ENCODE measurements at regions not wholly inside any gene's neighbourhood (a gene's known extent, or its start where the extent isn't known, plus 50 kb on each side); places are given as distances from the start of the nearest gene placed in this dataset.

DNA sequence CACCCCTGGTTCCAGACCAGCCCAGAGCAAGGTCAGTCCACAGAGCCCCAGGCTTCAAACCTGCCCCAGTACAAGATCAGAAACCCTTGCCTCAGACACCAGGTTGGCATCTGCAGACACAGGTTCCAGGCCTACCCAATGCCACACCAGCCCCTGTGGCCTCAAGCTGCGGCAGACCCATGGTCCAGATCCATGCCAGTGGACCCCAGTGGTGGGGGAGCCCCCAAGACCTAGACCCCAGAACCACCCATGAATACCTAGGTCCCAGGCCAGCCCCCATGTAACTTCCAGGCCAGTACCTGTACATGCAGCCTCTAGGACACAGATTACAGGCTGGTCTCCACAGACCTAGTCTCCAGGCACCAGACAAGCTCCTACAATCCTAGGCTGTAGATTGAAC is 1019.3 kb downstream of the JRKL start:
- intact Hi-C loops (cut with DNase I; ENCODE audit: low total_unique reads) = no loop called here
- no peak for DNase-seq (ENCODE audit: low spot score in 2 of 2)

DNA sequence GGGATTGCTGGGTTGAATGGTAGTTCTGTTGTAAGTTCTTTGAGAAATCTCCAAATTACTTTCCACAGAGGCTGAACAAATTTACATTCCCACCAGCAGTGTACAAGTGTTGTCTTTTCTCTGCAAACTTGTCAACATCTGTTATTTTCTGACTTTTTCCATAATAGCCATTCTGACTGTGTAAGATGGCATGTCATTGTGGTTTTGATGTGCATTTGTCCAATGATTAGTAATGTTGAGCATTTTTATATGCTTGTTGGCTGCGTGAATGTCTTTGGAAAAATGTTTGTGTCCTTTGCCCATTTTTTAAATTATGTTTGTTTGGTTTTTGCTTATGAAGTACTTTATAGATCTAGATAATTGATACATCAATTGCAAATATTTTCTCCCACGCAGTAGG is 1025.0 kb downstream of the JRKL start:
- Histone ChIP-seq H3K9me3 (peaks cover 2 to 14% of the 10 kb centered on the region in 2 donors), H3K4me3 (no peak overlapping the region), H3K27ac (no peak overlapping the region), H3K36me3 (no peaks in the 10 kb centered on the region), H3K4me1 (no peaks in the 10 kb centered on the region), H3K27me3 (no peaks in the 10 kb centered on the region)
- DNase-seq (ENCODE audit: low spot score in 2 of 2) = no peak
- intact Hi-C loops (cut with DNase I; ENCODE audit: low total_unique reads) = no loop called here
- TF ChIP-seq POLR2AphosphoS5 (IDR thresholded peaks at IDR 0.05) = no peak
- TF ChIP-seq, protein P1, sequence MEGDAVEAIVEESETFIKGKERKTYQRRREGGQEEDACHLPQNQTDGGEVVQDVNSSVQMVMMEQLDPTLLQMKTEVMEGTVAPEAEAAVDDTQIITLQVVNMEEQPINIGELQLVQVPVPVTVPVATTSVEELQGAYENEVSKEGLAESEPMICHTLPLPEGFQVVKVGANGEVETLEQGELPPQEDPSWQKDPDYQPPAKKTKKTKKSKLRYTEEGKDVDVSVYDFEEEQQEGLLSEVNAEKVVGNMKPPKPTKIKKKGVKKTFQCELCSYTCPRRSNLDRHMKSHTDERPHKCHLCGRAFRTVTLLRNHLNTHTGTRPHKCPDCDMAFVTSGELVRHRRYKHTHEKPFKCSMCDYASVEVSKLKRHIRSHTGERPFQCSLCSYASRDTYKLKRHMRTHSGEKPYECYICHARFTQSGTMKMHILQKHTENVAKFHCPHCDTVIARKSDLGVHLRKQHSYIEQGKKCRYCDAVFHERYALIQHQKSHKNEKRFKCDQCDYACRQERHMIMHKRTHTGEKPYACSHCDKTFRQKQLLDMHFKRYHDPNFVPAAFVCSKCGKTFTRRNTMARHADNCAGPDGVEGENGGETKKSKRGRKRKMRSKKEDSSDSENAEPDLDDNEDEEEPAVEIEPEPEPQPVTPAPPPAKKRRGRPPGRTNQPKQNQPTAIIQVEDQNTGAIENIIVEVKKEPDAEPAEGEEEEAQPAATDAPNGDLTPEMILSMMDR (IDR thresholded peaks at IDR 0.05) = no peak
- TF ChIP-seq POLR2A (IDR thresholded peaks at IDR 0.05) = no peak

More for the DNA sequence above, 1019.3 kb downstream of the JRKL start:
- TF ChIP-seq POLR2A (IDR thresholded peaks at IDR 0.05) (no peak), POLR2AphosphoS5 (IDR thresholded peaks at IDR 0.05) (no peak)
- TF ChIP-seq, protein P1 (IDR thresholded peaks at IDR 0.05) = no peak
- H3K36me3 ChIP-seq = no peaks in the 10 kb centered on the region
- H3K4me3 ChIP-seq = no peak overlapping the region
- H3K27ac ChIP-seq = no peak overlapping the region
- peaks cover 11 to 28% of the 10 kb centered on the region in 2 donors for H3K9me3 ChIP-seq
- no peaks in the 10 kb centered on the region for H3K4me1 ChIP-seq
- no peaks in the 10 kb centered on the region for H3K27me3 ChIP-seq

DNA sequence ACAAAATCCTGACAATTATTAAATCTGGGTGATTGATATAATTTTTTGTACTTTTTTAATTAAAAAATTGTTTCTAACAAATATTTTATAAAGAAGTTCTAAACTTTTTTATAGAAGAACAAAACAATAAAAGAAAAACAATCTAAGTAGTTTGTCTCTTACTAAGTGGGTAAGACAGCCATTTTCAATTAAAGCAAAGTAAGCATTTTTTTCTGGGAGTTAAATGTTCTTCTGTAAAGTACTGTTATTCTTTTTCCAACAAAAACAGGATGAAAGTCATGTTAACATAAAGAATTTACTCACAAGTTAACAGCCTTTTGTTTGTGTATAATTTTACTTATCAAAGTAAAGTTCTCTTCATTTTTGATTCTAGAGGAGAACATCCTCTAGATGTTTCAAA is 1029.9 kb downstream of the JRKL start:
- H3K4me1 ChIP-seq = no peaks in the 10 kb centered on the region
- no peaks in the 10 kb centered on the region for H3K36me3 ChIP-seq
- TF ChIP-seq, protein P1 (IDR thresholded peaks at IDR 0.05) = no peak
- no peak for DNase-seq (ENCODE audit: low spot score in 2 of 2)
- no peaks in the 10 kb centered on the region for H3K27me3 ChIP-seq
- no peak overlapping the region for H3K4me3 ChIP-seq
- H3K9me3 ChIP-seq = no peaks in the 10 kb centered on the region
- H3K27ac ChIP-seq = no peak overlapping the region
- intact Hi-C loops (cut with DNase I; ENCODE audit: low total_unique reads) = no loop called here

DNA sequence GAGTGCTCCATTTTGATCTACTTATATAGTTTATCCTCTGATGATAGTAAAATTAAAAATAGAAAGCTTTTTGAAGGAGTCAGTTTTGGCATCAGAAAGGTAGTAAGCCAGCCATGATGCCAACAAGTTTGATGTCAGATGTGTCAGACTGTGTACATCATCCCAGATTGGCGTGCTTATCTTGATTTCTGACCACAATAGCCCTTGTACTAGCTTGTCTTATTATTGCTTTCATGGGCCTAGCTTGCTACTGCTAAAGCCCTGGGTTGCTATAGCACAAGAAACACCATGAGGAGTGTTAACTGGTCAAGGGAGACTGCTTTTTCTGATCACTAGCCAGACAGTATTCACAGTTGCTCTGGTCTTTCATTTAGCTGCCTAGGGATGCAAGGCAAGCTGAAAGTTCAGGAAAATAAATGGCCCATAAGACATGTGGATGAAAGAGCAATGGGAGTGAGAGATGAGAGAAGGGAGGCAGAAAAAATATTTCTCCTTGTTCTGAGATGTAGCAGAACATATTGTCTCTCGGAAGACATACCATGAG is 1038.5 kb downstream of the JRKL start:
- no peaks in the 10 kb centered on the region for H3K4me1 ChIP-seq
- TF ChIP-seq, protein P1 (IDR thresholded peaks at IDR 0.05) = no peak
- TF ChIP-seq POLR2A (IDR thresholded peaks at IDR 0.05) (no peak), POLR2AphosphoS5 (IDR thresholded peaks at IDR 0.05) (no peak)
- H3K9me3 ChIP-seq = no peaks in the 10 kb centered on the region
- no peak overlapping the region for H3K27ac ChIP-seq
- intact Hi-C loops (cut with DNase I; ENCODE audit: low total_unique reads) = no loop called here
- no peaks in the 10 kb centered on the region for H3K27me3 ChIP-seq
- DNase-seq (ENCODE audit: low spot score in 2 of 2) = no peak
- H3K36me3 ChIP-seq = no peaks in the 10 kb centered on the region
- no peak overlapping the region for H3K4me3 ChIP-seq

DNA sequence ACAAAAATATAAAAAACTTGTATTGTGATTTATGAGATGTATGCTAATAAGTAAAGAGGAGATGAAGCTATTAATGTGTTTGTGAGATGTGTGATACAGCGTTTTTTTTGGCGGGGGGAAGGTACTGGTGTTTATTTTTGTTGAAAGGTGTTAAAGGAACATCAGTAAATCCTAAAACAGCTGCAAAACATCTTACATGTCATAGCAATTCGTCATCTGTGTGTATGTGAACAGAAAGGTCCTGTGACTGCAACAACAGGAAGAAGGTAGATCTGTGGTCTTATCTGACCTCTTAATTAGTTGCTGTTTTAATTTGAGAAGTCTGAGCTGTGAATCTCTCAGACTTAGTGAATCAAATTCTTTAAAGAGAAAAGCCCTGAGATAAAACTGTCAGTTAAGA is 1041.1 kb downstream of the JRKL start:
- Histone ChIP-seq H3K36me3 (no peaks in the 10 kb centered on the region), H3K27ac (no peak overlapping the region), H3K4me1 (no peaks in the 10 kb centered on the region), H3K4me3 (no peak overlapping the region), H3K9me3 (no peaks in the 10 kb centered on the region), H3K27me3 (no peaks in the 10 kb centered on the region)
- intact Hi-C loops (cut with DNase I; ENCODE audit: low total_unique reads) = no loop called here
- TF ChIP-seq, protein P1 (IDR thresholded peaks at IDR 0.05) = no peak
- TF ChIP-seq POLR2A (IDR thresholded peaks at IDR 0.05) = no peak
- no peak for TF ChIP-seq POLR2AphosphoS5 (IDR thresholded peaks at IDR 0.05)
- no peak for DNase-seq (ENCODE audit: low spot score in 2 of 2)

Data from breast epithelium (tissue), 4 donors.